GM12892 (cell line): ENCODE measurements at regions not wholly inside any gene's neighbourhood (a gene's known extent, or its start where the extent isn't known, plus 50 kb on each side); places are given as distances from the start of the nearest gene placed in this dataset.

Experiments used
- POLR2A ChIP-seq: IDR thresholded peaks from 2 replicates; pipeline ENCODE4 v1.6.1; 2011; ENCODE audit warnings: low read depth, low read length, control low read depth
- POLR2AphosphoS5 ChIP-seq: IDR thresholded peaks from 2 replicates; pipeline ENCODE4 v1.6.1; 2011; ENCODE audit warnings: low read depth, low read length, control low read depth
- TAF1 ChIP-seq: IDR thresholded peaks from 2 replicates; pipeline ENCODE4 v1.6.1; 2011; ENCODE audit warnings: low read depth, mild to moderate bottlenecking, control low read depth, low read length, borderline replicate concordance

- no peak for TF ChIP-seq POLR2A
- TF ChIP-seq TAF1: no peak
- TF ChIP-seq POLR2AphosphoS5: no peak
Observed at GRCh38 chr9:29289365-29289764, 1716.1 kb upstream of the C9orf72 start.
